Calu3 (cell line): ENCODE measurements at regions not wholly inside any gene's neighbourhood (a gene's known extent, or its start where the extent isn't known, plus 50 kb on each side); places are given as distances from the start of the nearest gene placed in this dataset.

Experiments used
- BruUV-seq: library from RNA; stranded (reverse); fragments of 400-500 nt; replicated peaks from 2 replicates; lab custom pipeline; 2021; lab: Mats Ljungman, UMichigan
- CTCF ChIA-PET: fragments of 300-600 bp; sonication (Branson Sonifier 250); formaldehyde crosslinking; loops from one replicate; lab custom pipeline; 2022; ENCODE audit warnings: antibody characterized with exemption; lab: Charles Lee
- DNase-seq: peaks from one replicate; pipeline ENCODE4 v3.0.0; 2022
- H3K27ac Mint-ChIP-seq: one replicate; pipeline ENCODE4 v1.8.0; 2022; ENCODE audit warnings: mixed read lengths; ENCODE audit not compliant: unreplicated experiment
- H3K27me3 Mint-ChIP-seq: one replicate; pipeline ENCODE4 v1.8.0; 2022; ENCODE audit warnings: mixed read lengths; ENCODE audit not compliant: unreplicated experiment
- H3K36me3 Mint-ChIP-seq: one replicate; pipeline ENCODE4 v1.8.0; 2022; ENCODE audit warnings: mild to moderate bottlenecking, moderate library complexity, mixed read lengths; ENCODE audit not compliant: insufficient read depth, unreplicated experiment
- H3K4me1 Mint-ChIP-seq: one replicate; pipeline ENCODE4 v1.8.0; 2022; ENCODE audit warnings: mild to moderate bottlenecking, low read depth, mixed read lengths; ENCODE audit not compliant: unreplicated experiment
- H3K4me3 Mint-ChIP-seq: one replicate; pipeline ENCODE4 v1.8.0; 2022; ENCODE audit warnings: mild to moderate bottlenecking, low read depth, moderate library complexity, mixed read lengths; ENCODE audit not compliant: unreplicated experiment
- H3K9me3 Mint-ChIP-seq: one replicate; pipeline ENCODE4 v1.8.0; 2022; ENCODE audit warnings: low read depth, mixed read lengths; ENCODE audit not compliant: unreplicated experiment
- intact Hi-C: fragments of 100-400 bp; cut with micrococcal nuclease; formaldehyde crosslinking; loops from one replicate; pipeline ENCODE4 v1.10.0; 2022; ENCODE audit not compliant: unreplicated experiment
- TF ChIP-seq, protein P1 (sequence below): fragments of 200-600 bp; IDR thresholded peaks from one replicate; pipeline ENCODE4 v1.8.0; 2022; ENCODE audit warnings: antibody characterized with exemption; ENCODE audit not compliant: unreplicated experiment

DNA sequence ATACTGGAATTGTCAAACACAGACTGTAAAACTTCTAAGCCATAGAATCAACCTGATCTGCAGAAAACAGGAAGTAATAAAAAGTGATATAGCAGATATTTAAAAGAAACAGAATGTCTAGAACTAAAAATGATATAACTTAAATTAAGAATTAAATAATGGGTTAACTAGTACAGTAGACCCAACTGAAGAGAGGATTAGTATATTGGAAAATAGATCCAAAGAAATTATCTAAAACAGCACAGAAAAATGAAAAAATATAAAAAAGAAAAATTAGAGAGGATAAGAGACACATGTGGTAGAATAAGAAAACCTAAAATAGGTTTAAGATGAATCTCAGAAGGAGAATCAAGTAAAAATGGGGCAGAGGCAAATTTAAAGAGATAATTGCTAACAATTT lies 219.9 kb downstream of the SEMA6A start:
- TF ChIP-seq, protein P1, sequence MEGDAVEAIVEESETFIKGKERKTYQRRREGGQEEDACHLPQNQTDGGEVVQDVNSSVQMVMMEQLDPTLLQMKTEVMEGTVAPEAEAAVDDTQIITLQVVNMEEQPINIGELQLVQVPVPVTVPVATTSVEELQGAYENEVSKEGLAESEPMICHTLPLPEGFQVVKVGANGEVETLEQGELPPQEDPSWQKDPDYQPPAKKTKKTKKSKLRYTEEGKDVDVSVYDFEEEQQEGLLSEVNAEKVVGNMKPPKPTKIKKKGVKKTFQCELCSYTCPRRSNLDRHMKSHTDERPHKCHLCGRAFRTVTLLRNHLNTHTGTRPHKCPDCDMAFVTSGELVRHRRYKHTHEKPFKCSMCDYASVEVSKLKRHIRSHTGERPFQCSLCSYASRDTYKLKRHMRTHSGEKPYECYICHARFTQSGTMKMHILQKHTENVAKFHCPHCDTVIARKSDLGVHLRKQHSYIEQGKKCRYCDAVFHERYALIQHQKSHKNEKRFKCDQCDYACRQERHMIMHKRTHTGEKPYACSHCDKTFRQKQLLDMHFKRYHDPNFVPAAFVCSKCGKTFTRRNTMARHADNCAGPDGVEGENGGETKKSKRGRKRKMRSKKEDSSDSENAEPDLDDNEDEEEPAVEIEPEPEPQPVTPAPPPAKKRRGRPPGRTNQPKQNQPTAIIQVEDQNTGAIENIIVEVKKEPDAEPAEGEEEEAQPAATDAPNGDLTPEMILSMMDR = no peak
- Mint-ChIP-seq H3K4me3 (no peak overlapping the region), H3K27ac (no peak overlapping the region), H3K36me3 (no peaks in the 10 kb centered on the region), H3K27me3 (no peaks in the 10 kb centered on the region), H3K9me3 (peaks cover 10% of the 10 kb centered on the region), H3K4me1 (no peaks in the 10 kb centered on the region)
- DNase-seq = no peak
- intact Hi-C loops = no loop called here
- BruUV-seq = no TSS peak
- CTCF ChIA-PET = no interaction called here

DNA sequence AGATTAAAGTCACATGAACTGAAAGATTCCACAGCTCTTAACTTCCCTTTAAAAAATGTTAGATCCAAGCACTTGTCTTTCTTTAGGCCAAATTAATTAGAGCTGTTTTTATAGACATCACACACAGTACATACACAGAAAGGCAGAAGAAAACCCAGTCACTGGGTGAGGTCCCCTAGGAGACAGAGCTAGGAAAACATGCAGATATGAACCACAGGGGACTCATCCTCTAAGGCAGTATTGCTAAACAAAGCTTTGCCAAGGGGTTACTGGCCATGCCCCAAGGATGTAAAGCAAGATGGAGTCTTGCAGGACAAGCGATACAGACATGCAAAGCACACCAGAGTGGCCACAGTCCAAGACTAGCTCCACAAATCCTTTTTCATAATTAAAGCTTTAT lies 227.0 kb downstream of the SEMA6A start:
- CTCF ChIA-PET = interaction anchor here (0.5 to 0.6 kb wide), 2 partner anchors 20 to 308 kb away, joined by 3 read pairs; no protein-coding TSS in a partner anchor
- H3K4me3 Mint-ChIP-seq = no peak overlapping the region
- H3K27me3 Mint-ChIP-seq = no peaks in the 10 kb centered on the region
- peaks cover 16% of the 10 kb centered on the region for H3K9me3 Mint-ChIP-seq
- no peak overlapping the region for H3K27ac Mint-ChIP-seq
- intact Hi-C loops = no loop called here
- H3K36me3 Mint-ChIP-seq = peaks cover 4% of the 10 kb centered on the region
- TF ChIP-seq, protein P1 = no peak
- H3K4me1 Mint-ChIP-seq = no peaks in the 10 kb centered on the region
- DNase-seq = no peak
- no TSS peak for BruUV-seq

DNA sequence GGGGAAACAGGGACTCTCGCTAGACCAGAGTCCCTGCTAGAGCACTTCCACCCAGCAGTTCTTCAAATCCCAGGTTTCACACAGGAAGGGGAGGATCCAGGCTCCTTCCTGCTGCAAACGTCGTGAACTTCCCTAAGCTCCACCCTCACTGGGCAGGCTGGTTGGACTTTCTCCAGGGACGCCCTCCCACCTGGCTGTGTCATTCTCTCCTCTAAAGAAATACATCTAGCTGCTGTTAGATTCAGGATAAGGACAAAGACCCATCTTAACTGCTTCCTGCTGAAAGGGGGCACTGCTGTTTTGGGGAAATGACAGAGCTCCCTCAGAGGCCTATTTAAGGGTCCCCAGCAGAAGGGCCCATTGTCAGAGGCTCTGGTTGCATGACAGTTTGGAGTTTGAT lies 230.7 kb downstream of the SEMA6A start:
- no peak for DNase-seq
- H3K9me3 Mint-ChIP-seq = peaks cover 7% of the 10 kb centered on the region
- CTCF ChIA-PET = interaction anchor here (0.9 kb wide), 1 partner anchor 9 kb away, joined by 3 read pairs; no protein-coding TSS in a partner anchor
- H3K27ac Mint-ChIP-seq = no peak overlapping the region
- no peaks in the 10 kb centered on the region for H3K4me1 Mint-ChIP-seq
- H3K4me3 Mint-ChIP-seq = no peak overlapping the region
- H3K27me3 Mint-ChIP-seq = no peaks in the 10 kb centered on the region
- TF ChIP-seq, protein P1 = no peak
- BruUV-seq = no TSS peak
- intact Hi-C loops = no loop called here
- H3K36me3 Mint-ChIP-seq = peaks cover 4% of the 10 kb centered on the region
